HG03108 (cell line): ENCODE measurements at regions not wholly inside any gene's neighbourhood (a gene's known extent, or its start where the extent isn't known, plus 50 kb on each side); places are given as distances from the start of the nearest gene placed in this dataset.
"Not testable (repeated sequence)": the region's sequence is repeated elsewhere in the genome, so short reads cannot be mapped to it uniquely, and the experiment has no call there.

Source experiments
- ATAC-seq: cut with Tn5 transposase; IDR thresholded peaks from one replicate; pipeline ENCODE4 v1.9.1; 2021; ENCODE audit warnings: moderate library complexity; ENCODE audit not compliant: unreplicated experiment

DNA sequence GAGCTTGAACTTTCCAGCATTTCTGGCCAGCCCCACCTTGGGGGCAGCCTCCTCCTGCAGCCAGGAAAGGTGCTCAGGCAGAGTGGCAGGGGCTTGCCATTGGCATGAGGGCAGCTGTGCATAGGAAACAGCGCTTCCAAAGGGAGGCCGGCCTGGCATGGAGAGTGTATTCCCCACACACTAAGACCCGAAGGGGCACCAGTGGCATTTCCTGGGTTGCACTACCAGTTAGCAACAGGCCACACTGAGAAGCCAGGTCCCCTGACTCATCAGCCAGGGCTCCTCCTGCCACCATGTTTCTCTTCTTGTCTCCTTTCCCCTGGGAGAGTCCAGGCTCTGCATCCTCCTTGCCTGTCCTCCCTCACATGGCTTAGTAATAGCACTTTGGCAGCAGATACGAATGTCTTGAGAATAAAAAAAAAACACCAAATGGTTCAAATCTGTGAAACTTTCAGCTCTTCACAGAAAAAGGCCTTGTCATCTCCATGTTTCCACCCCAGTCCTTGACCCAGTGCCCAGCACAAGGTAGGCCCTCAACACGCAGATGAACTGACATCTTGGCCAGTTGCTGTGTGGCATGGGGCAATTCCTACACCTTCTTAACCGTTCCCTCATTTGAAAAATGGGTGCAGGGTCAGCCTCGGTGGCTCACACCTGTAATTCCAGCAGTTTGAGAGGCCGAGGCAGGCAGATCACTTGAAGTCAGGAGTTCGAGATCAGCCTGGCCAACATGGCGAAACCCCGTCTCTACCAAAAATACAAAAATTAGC, 180.4 kb downstream of the SMAD6 start:
- ATAC-seq = no peak

DNA sequence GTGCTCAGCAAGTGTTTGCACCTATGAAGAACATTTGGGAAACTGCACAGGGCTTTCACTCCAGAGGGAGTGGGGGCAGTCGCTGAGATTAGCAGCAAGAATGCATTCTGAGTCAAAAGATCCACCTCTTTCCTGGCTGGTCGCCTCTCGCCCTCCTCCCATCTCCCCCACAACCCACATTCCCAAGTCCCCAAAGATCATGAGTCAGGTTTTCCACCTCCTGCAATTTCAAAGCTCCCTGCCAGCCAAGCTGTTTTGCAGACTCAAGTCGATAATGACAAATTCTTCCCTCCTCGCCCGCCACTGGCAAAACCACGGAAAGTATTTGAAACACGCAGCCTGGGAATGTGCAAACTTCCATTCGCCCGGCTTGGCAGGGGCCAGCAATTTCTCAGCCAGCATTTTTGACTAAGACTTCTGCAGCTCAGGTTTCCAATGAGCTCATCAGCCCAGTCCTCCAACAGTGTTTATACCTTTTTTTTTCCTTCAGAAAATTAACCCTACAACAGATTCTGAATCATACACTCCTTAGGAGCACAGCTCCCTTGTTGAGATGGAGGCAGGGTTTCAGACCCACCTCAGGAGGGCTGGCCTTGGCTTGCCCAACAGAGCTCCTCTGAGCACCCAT, 181.4 kb downstream of the SMAD6 start:
- no peak for ATAC-seq

DNA sequence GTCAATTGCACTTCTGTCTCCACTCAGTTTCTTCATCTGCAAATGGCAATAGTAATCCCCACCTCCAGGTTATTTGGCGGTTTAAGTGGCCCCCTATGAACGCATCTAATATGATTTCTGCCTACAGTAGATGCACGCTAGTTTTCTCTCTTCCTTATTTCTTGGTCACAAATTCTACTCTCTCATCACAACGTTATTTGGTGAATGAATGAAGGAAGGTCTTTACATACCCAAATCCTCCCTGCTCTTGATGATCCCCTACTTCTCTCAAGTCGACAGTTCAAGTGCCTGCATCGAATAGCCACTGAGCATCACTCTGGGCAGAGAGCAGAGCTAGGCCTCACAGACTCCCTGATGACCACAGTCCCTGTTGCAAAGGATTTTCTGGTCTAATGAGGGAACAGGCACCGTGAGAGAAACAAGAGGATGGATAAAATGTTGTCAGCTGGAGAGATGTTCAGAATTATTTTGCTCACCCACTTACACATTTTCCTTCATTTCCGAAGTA, 181.2 kb upstream of the SMAD3 start:
- ATAC-seq = no peak

DNA sequence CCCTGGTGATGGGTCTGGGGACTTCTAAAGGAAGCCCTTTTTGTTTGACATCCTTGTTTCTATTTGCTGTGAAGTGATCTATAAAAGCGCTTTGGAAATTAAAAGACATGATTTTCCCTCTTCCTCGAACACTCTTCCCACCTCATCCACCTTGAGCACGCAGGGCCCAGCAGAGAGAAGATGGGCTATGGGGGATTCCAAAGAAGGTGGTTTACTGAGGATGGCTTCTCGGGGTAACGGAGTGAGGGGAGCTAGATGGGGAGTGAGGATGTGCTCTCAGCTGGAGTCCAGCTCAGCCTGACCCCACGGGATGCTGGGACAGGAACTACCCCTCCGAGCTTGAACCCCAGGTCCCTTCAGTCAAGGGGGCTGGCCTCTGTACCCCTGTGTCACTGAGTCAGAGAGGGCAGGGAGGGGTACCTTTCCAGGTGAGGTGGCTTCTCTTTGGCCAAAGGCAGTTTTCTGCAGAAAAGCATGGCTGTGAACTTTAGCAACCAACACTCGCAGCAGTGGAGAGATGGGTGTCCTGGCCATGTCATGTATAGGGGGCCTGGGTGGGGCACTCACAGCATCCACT, 180.7 kb upstream of the SMAD3 start:
- no peak for ATAC-seq

DNA sequence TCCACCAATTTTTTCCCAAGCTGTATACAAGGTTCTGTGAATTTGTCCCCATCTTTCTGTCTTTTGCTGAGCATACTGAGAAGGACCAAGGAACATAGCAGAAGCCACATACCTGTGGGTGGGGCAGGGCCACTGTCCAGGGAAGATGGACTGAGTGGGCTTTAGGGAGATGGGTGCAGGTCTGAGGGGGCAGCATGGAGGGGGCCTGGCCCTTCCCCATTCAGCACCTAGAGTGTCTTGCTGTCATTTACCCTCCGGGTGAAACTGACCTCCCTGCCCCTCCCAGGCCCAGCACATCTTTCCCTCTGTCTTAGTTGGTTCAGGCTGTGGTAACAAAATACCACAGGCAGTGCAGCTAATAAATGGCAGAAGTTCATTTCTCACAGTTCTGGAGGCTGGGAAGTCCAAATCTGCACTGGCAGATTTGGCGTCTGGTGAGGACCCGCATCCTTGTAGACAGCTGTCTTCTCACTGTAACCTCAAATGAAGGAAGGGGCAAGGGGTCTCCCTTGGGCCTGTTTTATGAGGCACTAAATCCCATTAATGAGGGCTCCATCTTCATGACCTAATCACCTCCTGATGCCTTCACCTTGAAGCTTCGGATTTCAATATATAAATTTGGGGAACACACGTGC, 180.0 kb upstream of the SMAD3 start:
- ATAC-seq = no peak

DNA sequence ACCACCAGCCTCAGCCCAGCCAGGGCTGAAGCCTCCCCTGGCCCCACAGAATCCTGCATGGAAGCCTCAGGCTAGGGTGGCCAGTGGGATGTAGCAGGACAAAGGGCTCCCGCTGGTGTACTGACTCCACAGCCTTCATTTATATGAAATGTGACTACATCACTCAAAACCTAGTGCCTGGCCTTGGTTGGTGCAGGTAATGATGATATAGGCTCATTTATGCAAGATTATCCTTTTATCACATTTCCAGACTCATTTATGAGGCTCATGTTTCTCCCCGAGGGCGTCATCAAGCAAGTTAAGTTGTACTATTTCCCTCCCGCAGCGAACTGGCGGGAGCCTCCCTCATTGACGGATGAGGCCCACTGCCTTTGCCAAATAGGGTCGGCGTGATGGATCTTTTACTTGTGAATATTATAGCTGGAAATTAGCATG, 179.1 kb upstream of the SMAD3 start:
- no peak for ATAC-seq

DNA sequence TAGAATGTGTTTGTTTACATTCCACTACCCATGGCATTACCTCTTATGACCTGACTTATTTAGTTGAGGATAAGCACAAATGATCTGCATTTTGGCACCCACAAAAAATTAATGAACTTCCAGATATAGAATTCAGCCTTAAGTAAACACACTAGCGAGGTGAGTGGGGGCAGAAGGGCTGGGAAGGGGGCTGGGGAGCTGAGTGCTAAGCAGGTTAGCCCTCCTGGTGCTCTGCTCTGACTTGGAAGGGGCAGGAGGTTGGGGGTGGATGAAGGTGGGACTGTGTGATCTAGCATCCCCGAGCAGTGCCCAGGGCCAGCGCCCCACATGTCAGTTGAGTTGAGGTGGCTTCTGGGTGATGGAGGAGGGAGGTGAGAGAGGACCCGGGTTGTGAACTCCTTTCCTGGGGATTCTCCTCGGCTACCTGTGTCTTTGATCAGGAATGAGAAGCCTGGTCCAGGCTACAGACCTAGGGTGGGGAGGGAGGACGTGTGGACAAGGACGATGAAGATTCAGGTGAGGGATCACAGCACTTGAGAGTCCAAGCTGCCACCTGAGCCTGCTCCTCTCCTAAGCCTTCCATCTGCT, 178.6 kb upstream of the SMAD3 start:
- no peak for ATAC-seq

DNA sequence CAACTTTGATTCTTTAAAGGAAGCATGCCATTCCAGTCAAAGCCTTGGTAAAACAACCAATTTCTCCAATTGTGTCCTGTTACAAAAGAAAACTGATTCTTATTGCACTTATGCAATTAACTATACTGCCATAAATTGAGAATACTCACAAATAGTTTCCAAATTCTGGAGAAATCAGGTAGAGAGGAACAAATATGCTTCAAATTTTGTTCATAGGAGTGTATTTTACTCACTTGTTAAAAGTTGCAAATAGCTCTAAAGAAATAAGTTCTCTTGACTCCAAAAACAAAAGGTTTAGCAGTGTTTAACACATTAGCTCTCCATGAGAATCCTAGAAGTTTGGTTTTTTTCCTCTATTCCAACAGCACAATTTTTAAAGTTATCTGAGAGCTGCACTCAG, 176.1 kb upstream of the SMAD3 start:
- ATAC-seq = not testable (repeated sequence)

DNA sequence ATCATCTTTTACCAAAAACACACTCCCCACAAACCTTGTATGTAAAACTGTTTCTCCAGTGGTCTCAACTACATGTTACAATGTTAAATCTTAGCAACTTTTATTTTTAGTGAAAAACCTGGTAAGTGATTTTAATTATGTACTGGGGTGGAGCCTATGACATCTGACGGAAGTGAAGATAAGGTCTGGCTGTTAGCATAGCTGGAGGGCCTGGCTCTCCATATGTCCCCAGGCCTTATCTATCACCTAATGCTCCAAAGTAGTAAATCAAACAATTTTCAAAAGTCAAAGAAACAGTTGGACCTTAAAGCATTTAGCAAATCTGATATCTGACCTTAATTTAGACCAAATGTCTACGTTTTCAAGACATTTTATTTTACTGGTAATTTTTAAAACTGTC, 173.6 kb upstream of the SMAD3 start:
- ATAC-seq = no peak

DNA sequence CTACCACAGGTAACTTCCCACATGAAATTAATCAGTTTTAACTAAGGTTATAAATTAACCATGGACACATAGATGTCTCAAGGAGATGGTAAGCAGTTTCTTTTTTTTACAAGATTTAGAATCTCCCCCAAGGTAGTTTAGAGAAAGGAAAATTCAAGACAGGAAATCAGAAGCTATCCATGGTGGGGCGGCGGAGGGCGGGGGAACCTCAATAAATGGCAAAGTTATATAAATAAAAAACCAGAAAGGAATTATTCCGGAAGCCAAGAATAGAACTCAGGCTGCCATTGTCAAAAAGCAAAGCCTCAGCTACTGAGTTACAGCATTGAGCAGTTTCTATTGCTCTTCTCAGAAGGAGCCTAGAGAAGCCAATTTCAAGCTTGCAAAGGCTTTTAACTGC, 172.1 kb upstream of the SMAD3 start:
- no peak for ATAC-seq

DNA sequence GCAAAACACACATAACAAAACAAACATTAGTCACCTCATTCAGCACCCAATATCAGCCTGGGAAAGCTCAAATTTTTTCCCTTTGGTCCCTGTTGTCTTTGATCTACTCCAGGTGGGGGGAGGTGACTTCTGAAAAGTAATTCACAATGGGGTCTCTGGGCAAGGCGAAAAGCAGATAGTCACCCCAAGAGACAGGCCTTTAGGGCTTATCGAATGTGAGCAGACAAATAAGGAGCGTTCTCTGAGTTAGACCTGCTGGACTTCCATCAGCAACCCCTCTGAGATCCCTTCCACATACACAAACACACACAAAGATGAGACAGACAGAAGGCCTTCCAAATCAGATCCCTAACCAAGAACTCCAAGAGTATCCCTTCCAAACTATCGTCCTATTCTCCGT, 171.0 kb upstream of the SMAD3 start:
- ATAC-seq = no peak

DNA sequence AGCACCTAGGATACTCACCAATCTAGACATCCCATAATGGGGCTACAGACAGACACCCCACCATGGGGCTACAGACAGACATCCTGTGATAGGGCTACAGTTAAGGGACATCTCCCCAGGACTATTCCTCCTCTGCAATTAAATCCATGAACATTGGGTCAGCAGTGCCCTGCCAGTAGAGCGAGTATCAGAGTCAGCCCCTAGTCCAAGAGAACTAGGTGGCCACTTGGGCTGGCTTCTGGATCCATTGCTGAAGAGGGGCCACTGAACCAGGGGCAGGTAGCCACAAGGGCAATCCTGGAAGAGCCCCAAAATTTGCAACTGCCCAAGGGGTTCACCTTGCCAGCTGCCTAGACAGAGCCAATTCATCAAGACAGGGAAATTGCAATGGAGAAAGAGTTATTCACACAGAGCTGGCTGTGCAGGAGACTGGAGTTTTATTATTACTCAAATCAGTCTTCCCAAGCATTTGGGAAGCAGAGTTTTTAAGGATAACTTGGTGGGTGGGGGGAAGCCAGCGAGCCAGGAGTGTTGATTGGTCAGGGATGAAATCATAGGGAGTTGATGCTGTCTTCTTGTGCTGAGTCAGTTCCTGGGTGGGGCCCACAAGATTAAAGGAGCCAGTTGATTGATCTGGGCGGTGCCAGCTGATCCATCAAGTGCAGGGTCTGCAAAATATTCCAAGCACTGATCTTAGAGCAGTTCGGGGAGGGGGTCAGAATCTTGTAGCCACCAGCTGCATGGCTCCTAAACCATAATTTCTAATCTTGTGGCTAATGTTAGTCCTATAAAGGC, 170.2 kb upstream of the SMAD3 start:
- ATAC-seq = no peak

DNA sequence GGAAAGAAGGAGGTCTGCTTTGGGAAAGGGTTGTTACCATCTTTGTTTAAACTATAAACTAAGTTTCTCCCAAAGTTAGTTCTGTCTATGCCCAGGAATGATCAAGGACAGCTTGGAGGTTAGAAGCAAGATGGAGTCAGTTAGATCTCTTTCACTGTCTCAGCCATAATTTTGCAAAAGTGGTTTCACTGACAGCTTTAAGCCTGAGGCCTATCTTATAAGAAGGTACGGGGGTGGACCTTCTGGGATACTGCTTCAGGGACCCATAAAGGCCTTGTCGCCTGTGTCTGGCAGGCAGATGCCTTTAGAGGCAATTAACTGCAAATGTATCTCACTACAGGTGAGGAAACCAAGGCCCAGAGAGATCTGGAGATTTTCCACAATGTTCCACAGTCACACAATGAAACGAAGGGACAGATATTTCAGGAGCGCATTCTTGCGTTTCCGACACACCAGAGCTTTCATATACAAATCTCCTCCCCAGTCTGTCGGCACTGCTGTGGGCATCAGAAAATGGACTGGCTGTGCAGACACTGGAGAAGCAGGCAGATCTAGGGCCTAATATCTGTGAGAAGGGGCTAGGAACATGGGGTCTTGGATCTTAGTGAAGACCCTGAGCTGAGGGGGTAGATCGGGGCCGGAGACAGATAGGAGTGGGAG, 169.5 kb upstream of the SMAD3 start:
- no peak for ATAC-seq

DNA sequence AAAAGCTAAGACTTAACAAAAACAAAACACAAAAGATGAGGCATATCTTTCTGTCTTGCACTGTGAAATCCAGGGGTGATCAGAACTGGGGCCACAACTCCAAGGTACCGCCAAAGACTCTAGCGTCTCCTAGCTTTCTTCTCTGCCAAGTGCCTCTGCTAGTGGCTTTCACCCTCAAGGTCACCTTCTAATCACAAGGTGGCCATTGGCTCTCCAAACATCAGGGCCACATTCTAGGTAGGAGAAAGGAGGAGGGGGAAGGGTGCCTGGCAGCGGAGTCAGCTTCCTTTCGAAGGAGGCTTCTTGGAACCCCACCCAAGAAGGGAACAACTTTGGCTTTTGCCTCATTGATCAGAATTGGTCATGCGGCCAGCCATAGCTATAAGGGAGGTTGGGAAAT, 168.8 kb upstream of the SMAD3 start:
- ATAC-seq = no peak

DNA sequence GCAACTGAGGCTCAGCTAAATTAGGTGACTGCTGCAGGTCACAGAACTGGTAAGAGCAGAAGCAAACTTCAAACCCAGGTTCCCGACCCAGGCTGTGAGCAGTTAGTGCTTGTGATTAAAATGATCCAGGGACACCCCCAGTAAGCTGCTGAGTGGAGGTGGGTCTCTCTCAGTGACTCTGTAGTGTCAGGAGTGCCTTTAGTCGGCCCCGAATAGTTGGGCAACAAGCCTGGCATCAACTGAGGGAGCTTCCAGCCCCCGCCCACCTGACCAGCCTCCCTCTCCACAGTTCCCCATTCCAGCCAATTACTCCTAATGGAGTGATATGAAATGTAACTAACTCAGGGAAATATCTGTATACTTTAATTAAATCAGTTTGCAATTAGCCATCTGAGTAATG, 168.0 kb upstream of the SMAD3 start:
- no peak for ATAC-seq

DNA sequence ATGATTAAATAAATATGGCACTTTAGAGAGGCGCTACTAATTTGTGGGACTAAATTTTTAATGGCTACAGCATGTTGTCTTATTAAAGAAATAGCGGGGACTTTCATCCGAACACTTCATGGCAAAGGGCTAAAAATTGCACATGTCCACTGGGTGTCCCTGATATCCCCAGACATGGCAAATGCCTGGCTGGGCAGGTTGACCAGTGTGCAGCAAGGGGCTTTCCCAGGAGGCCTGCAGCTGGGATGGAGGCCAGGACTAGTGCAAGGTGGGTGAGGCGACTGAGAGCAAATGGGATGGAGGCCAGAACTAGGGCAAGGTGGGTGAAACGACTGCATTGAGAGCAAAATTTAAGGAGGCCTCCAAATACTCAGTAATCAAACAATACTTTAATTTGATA, 167.4 kb upstream of the SMAD3 start:
- no peak for ATAC-seq

DNA sequence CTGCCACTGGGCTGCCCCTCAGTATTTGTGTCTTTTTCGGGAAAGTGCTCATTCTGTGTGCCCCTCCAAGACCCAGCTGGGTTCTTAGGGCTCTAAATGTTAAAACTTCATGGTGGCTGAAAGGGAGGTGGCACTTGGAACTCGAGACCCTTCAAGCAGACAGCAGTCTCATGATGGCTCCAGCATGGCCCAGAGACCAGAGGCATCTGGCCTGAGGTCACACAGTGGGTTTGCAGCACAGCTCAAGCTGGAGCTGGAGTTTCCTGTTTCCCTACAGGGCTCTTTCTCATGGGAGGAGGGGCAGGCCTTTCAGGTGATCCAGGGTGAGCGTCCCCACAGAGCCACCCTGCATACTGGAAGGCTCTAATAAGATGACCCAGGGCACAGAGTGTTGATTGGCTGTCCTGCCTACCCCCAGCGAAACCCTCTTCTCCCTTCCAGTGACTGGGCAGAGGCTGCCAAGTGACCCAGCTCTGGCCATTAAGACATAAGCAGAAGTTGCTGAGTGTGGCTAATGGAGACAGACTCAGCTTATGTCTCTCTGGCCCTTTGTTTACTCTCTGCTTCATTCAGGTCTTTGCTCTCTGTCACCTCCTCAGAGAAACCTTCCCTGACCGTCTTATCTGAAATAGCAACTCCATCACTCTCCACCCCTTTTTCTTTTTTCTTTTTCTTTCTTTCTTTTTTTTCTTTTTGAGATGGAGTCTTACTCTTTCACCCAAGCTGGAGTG, 166.6 kb upstream of the SMAD3 start:
- no peak for ATAC-seq

DNA sequence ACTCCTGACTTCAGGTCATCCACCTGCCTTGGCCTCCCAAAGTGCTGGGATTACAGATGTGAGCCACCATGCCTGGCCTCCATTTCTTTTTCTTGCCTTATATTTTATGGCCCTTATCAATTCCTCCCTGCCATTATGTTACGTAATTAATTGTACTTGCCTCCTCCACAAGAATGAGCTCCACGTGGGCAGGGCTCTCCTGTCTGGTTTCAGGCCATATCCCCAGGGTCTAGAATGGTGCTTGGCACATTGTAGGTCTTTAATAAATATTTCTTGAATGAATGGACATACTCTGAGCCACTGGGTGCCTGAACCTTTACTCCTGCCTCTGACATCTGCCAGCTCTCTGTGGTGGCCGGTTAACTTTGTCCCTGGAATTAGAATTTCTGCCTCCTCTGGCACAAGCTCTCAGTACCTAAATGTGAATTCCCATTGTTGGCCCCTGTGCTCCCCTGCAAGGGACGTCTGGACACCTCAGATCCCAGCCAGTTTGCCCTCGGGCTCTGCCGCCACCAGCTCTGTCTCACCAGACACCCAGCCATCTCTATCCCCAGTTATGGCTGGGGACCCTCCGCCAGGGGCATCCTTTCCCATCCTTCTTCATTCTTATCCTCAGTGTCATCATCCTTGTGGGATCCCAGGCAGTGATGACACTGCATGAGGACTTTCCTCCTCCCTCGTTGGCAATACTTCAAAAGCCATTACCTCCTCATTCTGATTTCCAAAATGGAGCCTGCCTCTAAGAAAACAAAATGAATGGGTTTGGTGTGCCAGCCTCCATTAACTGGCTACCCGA, 165.6 kb upstream of the SMAD3 start:
- no peak for ATAC-seq
